ENCODE measurements at regions not wholly inside any gene's neighbourhood (a gene's known extent, or its start where the extent isn't known, plus 50 kb on each side); places are given as distances from the start of the nearest gene placed in this dataset.
"Not testable (repeated sequence)": the region's sequence is repeated elsewhere in the genome, so short reads cannot be mapped to it uniquely, and the experiment has no call there.

DNA sequence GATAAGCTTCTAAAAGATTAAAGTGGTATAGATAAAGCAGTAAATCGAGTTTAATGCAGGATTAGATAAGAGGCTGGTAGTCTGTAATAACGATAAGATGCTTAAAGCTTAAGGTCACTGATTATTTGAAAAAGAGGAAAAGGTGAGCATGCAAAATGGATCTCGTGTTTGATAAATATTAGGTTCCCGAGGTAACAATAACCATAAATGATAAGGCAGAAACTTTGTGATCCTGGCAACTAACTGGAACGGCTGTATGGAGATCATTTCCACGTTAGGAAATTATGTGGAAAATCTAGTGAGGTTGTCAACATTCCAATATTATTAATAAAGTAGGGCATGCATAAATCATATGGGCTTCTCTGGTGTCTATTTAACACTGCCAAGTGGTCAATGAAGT lies 255.5 kb downstream of the EFCAB11 start:
- no peak overlapping the region for H3K27ac ChIP-seq (ENCODE audit: low read depth, low read length, severe bottlenecking)

DNA sequence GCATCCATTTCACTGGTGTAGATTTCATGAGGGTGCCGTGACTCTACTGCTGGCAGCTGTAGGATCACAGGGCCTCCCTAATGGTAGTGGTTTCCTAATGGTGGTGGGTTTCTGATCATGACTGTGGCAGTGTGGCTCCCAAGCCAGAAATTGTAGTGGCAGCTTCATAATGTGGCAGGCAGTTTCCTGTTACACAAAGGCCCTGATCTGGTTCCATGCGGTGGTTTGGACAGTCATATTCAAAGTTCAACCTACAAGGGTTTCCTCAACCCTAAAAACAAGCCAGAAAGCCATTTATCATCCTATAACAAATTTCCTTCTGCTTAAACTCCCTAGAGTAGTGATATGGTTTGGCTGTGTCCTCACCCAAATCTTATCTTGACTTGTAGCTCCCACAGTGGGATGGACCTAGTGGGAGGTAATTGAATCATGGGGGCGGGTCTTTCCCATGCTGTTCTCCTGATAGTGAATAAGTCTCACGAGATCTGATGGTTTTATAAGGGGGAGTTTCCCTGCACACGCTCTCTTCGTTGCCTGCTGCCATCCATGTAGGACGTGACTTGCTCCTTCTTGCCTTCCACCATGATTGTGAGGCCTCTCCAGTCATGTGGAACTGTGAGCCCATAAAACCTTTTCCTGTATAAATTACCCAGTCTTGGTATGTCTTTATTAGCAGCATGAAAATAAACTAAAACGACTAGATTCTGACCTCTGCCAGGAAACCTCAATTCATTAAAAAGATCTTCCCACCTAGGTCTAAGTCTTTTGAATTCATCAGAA lies 257.1 kb downstream of the EFCAB11 start:
- Histone ChIP-seq H3K27ac (ENCODE audit: low read depth, low read length, severe bottlenecking) (no peak overlapping the region), H3K9me3 (ENCODE audit: control insufficient read depth, low read length) (peaks cover 2% of the 10 kb centered on the region), H3K36me3 (ENCODE audit: control insufficient read depth, insufficient read depth, low read length) (no peaks in the 10 kb centered on the region), H3K4me1 (ENCODE audit: control insufficient read depth, insufficient read depth, low read length, poor library complexity, severe bottlenecking) (peaks cover 8% of the 10 kb centered on the region), H3K4me3 (ENCODE audit: extremely low read depth, insufficient read depth, low read length, poor library complexity, severe bottlenecking) (no peak overlapping the region)
- WGBS, 2 experiments (ENCODE audit: insufficient coverage in 2 of 2): 88 to 100% methylated on average over 5 of the region's 8 CpGs

More for the DNA sequence above, 255.5 kb downstream of the EFCAB11 start:
- Histone ChIP-seq H3K4me1 (ENCODE audit: control insufficient read depth, insufficient read depth, low read length, poor library complexity, severe bottlenecking) (peaks cover 8% of the 10 kb centered on the region), H3K36me3 (ENCODE audit: control insufficient read depth, insufficient read depth, low read length) (no peaks in the 10 kb centered on the region), H3K9me3 (ENCODE audit: control insufficient read depth, low read length) (peaks cover 2% of the 10 kb centered on the region), H3K4me3 (ENCODE audit: extremely low read depth, insufficient read depth, low read length, poor library complexity, severe bottlenecking) (no peak overlapping the region)
- 91 to 93% methylated on average over 4 of the region's 6 CpGs for WGBS, 2 experiments (ENCODE audit: insufficient coverage in 2 of 2)

DNA sequence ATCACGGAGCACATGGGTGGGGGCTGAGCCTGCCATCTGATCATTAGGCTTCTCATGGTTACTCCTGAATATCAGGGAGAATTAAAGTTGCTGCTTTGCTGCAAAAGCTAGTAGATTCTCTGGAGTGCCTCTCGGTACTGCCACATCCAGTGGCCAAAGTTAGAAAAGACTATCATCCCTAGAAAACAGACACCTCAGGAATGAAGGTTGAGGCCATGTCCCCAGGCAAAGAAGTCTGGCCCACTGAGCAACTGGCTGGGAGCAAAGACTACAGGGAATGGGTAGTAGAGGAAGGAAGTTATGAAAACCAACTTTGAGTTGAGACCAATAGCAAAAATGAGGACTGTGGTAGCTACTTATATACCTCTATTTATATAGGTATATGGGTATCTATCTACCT lies 258.7 kb downstream of the EFCAB11 start:
- H3K36me3 ChIP-seq (ENCODE audit: control insufficient read depth, insufficient read depth, low read length): no peaks in the 10 kb centered on the region
- H3K4me1 ChIP-seq (ENCODE audit: control insufficient read depth, insufficient read depth, low read length, poor library complexity, severe bottlenecking): no peaks in the 10 kb centered on the region
- H3K27ac ChIP-seq (ENCODE audit: low read depth, low read length, severe bottlenecking): no peak overlapping the region
- H3K9me3 ChIP-seq (ENCODE audit: control insufficient read depth, low read length): no peaks in the 10 kb centered on the region
- WGBS, 2 experiments (ENCODE audit: insufficient coverage in 2 of 2): 80 to 100% methylated on average over 1 to 2 of the region's 2 CpGs
- no peak overlapping the region for H3K4me3 ChIP-seq (ENCODE audit: extremely low read depth, insufficient read depth, low read length, poor library complexity, severe bottlenecking)

DNA sequence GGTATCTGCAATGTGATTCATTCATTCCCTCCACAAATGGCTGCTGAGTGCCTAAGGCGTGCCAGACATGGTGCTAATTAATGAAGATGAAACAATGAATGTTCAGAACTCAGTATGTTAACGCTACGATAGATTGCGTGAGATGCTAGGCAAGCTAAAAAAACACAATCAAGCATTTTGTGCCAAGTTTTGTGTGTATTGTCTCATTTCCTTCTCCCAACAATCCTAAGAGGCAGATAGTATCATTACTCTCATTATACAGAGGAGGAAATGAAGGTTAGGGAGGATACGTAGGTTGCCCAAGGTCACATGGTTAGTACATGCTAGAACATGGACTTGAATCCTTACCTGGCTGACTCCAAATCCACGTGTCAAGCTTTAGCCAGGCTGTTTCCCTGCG lies 264.4 kb downstream of the EFCAB11 start:
- Histone ChIP-seq H3K4me1 (ENCODE audit: control insufficient read depth, insufficient read depth, low read length, poor library complexity, severe bottlenecking) (no peaks in the 10 kb centered on the region), H3K36me3 (ENCODE audit: control insufficient read depth, insufficient read depth, low read length) (no peaks in the 10 kb centered on the region), H3K4me3 (ENCODE audit: extremely low read depth, insufficient read depth, low read length, poor library complexity, severe bottlenecking) (no peak overlapping the region), H3K27ac (ENCODE audit: low read depth, low read length, severe bottlenecking) (no peak overlapping the region), H3K9me3 (ENCODE audit: control insufficient read depth, low read length) (no peaks in the 10 kb centered on the region)
- WGBS, 2 experiments (ENCODE audit: insufficient coverage in 2 of 2): 60 to 95% methylated on average over 3 to 5 of the region's 7 CpGs

DNA sequence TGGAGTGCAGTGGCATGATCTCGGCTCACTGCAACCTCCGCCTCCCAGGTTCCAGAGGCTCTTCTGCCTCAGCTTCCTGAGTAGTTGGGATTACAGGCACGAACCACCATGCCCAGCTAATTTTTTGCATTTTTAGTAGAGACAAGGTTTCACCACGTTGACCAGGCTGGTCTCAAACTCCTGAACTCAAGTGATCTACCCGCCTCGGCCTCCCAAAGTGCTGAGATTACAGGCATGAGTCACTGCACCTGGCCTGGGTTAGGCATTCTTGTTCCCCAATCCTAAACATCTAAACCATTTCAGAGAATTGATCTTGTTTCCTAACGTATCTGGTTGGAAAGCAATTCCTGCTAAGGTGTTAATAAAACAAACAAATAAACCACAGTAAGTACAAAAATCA lies 264.8 kb downstream of the EFCAB11 start:
- 85 to 88% methylated on average over 5 to 7 of the region's 7 CpGs for WGBS, 2 experiments (ENCODE audit: insufficient coverage in 2 of 2)
- not testable (repeated sequence) for H3K36me3 ChIP-seq (ENCODE audit: control insufficient read depth, insufficient read depth, low read length); H3K27ac ChIP-seq (ENCODE audit: low read depth, low read length, severe bottlenecking); H3K9me3 ChIP-seq (ENCODE audit: control insufficient read depth, low read length); H3K4me1 ChIP-seq (ENCODE audit: control insufficient read depth, insufficient read depth, low read length, poor library complexity, severe bottlenecking); H3K4me3 ChIP-seq (ENCODE audit: extremely low read depth, insufficient read depth, low read length, poor library complexity, severe bottlenecking)

GRCh38 chr14:89688507-89689211 lies 265.9 kb downstream of the EFCAB11 start:
- no peaks in the 10 kb centered on the region for H3K4me1 ChIP-seq (ENCODE audit: control insufficient read depth, insufficient read depth, low read length, poor library complexity, severe bottlenecking)
- 95 to 97% methylated on average over 4 to 5 of the region's 6 CpGs for WGBS, 2 experiments (ENCODE audit: insufficient coverage in 2 of 2)
- no peak overlapping the region for H3K4me3 ChIP-seq (ENCODE audit: extremely low read depth, insufficient read depth, low read length, poor library complexity, severe bottlenecking)
- H3K36me3 ChIP-seq (ENCODE audit: control insufficient read depth, insufficient read depth, low read length): no peaks in the 10 kb centered on the region
- peaks cover 11% of the 10 kb centered on the region for H3K9me3 ChIP-seq (ENCODE audit: control insufficient read depth, low read length)
- no peak overlapping the region for H3K27ac ChIP-seq (ENCODE audit: low read depth, low read length, severe bottlenecking)

GRCh38 chr14:89687129-89687528 lies 267.4 kb downstream of the EFCAB11 start:
- H3K4me1 ChIP-seq (ENCODE audit: control insufficient read depth, insufficient read depth, low read length, poor library complexity, severe bottlenecking); H3K27ac ChIP-seq (ENCODE audit: low read depth, low read length, severe bottlenecking); H3K36me3 ChIP-seq (ENCODE audit: control insufficient read depth, insufficient read depth, low read length); H3K4me3 ChIP-seq (ENCODE audit: extremely low read depth, insufficient read depth, low read length, poor library complexity, severe bottlenecking): not testable (repeated sequence)
- H3K9me3 ChIP-seq (ENCODE audit: control insufficient read depth, low read length): peaks cover 22% of the 10 kb centered on the region
- 100% methylated on average over 1 of the region's 3 CpGs; no CpG with 5 or more reads in 1 of the 2 experiments for WGBS, 2 experiments (ENCODE audit: insufficient coverage in 2 of 2)

- Histone ChIP-seq H3K27ac (ENCODE audit: low read depth, low read length, severe bottlenecking) (no peak overlapping the region), H3K4me3 (ENCODE audit: extremely low read depth, insufficient read depth, low read length, poor library complexity, severe bottlenecking) (no peak overlapping the region), H3K9me3 (ENCODE audit: control insufficient read depth, low read length) (peaks cover 22% of the 10 kb centered on the region), H3K4me1 (ENCODE audit: control insufficient read depth, insufficient read depth, low read length, poor library complexity, severe bottlenecking) (no peaks in the 10 kb centered on the region), H3K36me3 (ENCODE audit: control insufficient read depth, insufficient read depth, low read length) (no peaks in the 10 kb centered on the region)
- WGBS, 2 experiments (ENCODE audit: insufficient coverage in 2 of 2): 95 to 97% methylated on average over 4 of the region's 4 CpGs
These were observed 267.1 kb upstream of the FOXN3 start for GRCh38 chr14:89684139-89684538.

DNA sequence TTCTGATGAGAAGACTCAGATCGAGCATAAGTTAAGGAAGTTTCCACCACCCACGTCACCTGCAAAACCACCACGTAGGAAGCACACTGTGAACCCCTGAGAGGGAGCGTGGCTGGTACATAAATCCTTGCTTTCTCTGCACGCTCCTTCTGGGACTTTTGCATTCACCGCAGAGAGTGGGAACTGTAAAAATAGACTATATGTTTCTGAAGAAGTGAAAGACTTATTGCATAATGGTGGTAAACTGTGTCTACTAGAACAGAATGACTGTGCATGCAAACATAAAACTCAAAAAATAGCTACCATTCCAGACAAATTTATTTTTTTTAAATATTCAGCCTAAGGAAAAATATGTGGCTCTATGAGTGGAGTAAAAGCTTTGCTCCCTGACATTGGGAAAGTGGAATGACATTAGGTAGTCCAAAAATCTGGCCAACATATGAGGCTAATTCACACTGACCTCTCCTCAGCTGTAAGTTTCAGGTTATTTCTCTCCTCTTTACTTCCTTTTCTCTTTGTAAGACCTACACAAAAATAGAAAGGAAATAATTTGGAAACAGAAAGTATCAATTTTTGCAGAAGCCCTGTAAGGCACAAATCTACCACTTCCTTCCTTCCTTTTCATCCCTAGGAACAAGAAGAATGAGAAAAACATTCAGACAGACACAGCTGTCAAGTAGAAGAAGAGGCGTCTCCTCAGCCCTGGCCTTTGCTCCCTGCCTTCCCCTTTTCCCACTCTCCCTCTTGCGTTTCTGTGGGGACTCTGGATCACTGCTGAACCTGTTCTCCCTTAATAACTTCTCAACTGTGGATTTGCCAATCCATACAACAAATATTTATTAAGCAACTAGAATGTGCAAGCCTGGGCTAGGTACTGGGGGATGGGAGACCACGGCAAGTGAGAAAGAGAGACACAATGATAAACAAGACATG lies 264.3 kb upstream of the FOXN3 start:
- no peak overlapping the region for H3K4me3 ChIP-seq (ENCODE audit: extremely low read depth, insufficient read depth, low read length, poor library complexity, severe bottlenecking)
- H3K36me3 ChIP-seq (ENCODE audit: control insufficient read depth, insufficient read depth, low read length): no peaks in the 10 kb centered on the region
- H3K4me1 ChIP-seq (ENCODE audit: control insufficient read depth, insufficient read depth, low read length, poor library complexity, severe bottlenecking): no peaks in the 10 kb centered on the region
- H3K9me3 ChIP-seq (ENCODE audit: control insufficient read depth, low read length): peaks cover 22% of the 10 kb centered on the region
- no peak overlapping the region for H3K27ac ChIP-seq (ENCODE audit: low read depth, low read length, severe bottlenecking)
- WGBS, 2 experiments (ENCODE audit: insufficient coverage in 2 of 2): 100% methylated on average over 4 to 6 of the region's 9 CpGs

DNA sequence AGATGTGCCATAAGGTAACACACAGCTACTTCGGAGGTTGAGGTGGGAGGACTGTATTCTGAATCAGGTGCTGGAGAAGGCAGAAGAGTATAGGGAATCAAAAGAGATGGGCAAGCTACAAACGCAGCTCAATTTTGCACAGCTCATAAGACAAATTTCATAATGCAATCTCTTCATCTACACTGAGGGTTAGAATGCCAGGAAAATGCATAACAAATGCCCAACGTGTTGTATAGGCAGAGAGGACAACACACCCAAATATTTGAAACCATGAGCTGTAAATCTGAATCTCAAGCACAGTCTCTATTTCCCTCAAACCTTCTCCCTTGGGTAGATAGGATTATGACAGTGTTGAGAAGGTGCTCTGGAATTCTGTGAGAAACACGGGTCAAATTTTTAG lies 263.1 kb upstream of the FOXN3 start:
- 79 to 84% methylated on average over 2 to 3 of the region's 4 CpGs for WGBS, 2 experiments (ENCODE audit: insufficient coverage in 2 of 2)
- no peaks in the 10 kb centered on the region for H3K4me1 ChIP-seq (ENCODE audit: control insufficient read depth, insufficient read depth, low read length, poor library complexity, severe bottlenecking)
- H3K27ac ChIP-seq (ENCODE audit: low read depth, low read length, severe bottlenecking): no peak overlapping the region
- peaks cover 22% of the 10 kb centered on the region for H3K9me3 ChIP-seq (ENCODE audit: control insufficient read depth, low read length)
- no peaks in the 10 kb centered on the region for H3K36me3 ChIP-seq (ENCODE audit: control insufficient read depth, insufficient read depth, low read length)
- no peak overlapping the region for H3K4me3 ChIP-seq (ENCODE audit: extremely low read depth, insufficient read depth, low read length, poor library complexity, severe bottlenecking)

Data from mesodermal cell (in vitro differentiated cells).